HEK293T (cell line): ENCODE measurements at regions not wholly inside any gene's neighbourhood (a gene's known extent, or its start where the extent isn't known, plus 50 kb on each side); places are given as distances from the start of the nearest gene placed in this dataset.

Experiments used
- CTCF ChIA-PET: fragments of 350-600 bp; formaldehyde crosslinking; extraction: SDS; loops from one replicate; lab custom pipeline; 2021; ENCODE audit warnings: antibody characterized with exemption, inconsistent platforms; lab: Yijun Ruan, JAX
- POLR2A ChIA-PET: fragments of 350-600 bp; formaldehyde crosslinking; extraction: SDS; loops from one replicate; lab custom pipeline; 2020; ENCODE audit warnings: antibody characterized with exemption, inconsistent platforms; lab: Yijun Ruan, JAX
- DNase-seq: peaks from one replicate; pipeline ENCODE4 v3.0.0; 2012; ENCODE audit warnings: mixed read lengths; ENCODE audit errors: extremely low spot score
- ARNT ChIP-seq: fragments of 450-650 bp; IDR thresholded peaks from 2 replicates; pipeline ENCODE4 v1.6.1; 2017; ENCODE audit warnings: mild to moderate bottlenecking
- BHLHE40 ChIP-seq: fragments of 450-650 bp; IDR thresholded peaks from 2 replicates; pipeline ENCODE4 v1.6.1; 2016; ENCODE audit warnings: mild to moderate bottlenecking, moderate library complexity, borderline replicate concordance
- CTBP1 ChIP-seq: fragments of 450-650 bp; IDR thresholded peaks from 2 replicates; pipeline ENCODE4 v1.6.1; 2016; ENCODE audit warnings: borderline replicate concordance
- ELF4 ChIP-seq: fragments of 450-650 bp; IDR thresholded peaks from 2 replicates; pipeline ENCODE4 v1.6.1; 2017; ENCODE audit warnings: antibody characterized with exemption
- FOXA1 ChIP-seq: fragments of 450-650 bp; IDR thresholded peaks from 2 replicates; pipeline ENCODE4 v1.6.1; 2016; ENCODE audit warnings: mild to moderate bottlenecking
- FOXK2 ChIP-seq: fragments of 450-650 bp; IDR thresholded peaks from 2 replicates; pipeline ENCODE4 v1.6.1; 2016; ENCODE audit warnings: mild to moderate bottlenecking
- FOXM1 ChIP-seq: fragments of 450-650 bp; IDR thresholded peaks from 2 replicates; pipeline ENCODE4 v1.6.1; 2017; ENCODE audit warnings: mild to moderate bottlenecking, borderline replicate concordance
- HDGF ChIP-seq: fragments of 450-650 bp; IDR thresholded peaks from 2 replicates; pipeline ENCODE4 v1.6.1; 2017; ENCODE audit warnings: antibody characterized with exemption, borderline replicate concordance
- L3MBTL2 ChIP-seq: fragments of 450-650 bp; conservative IDR thresholded peaks from 2 replicates; pipeline ENCODE4 v1.6.1; 2016; ENCODE audit warnings: mild to moderate bottlenecking
- LEF1 ChIP-seq: fragments of 450-650 bp; IDR thresholded peaks from 2 replicates; pipeline ENCODE4 v1.6.1; 2017; ENCODE audit warnings: mild to moderate bottlenecking, borderline replicate concordance
- NFRKB ChIP-seq: fragments of 450-650 bp; IDR thresholded peaks from 2 replicates; pipeline ENCODE4 v1.6.1; 2016; ENCODE audit warnings: mild to moderate bottlenecking, moderate library complexity
- PKNOX1 ChIP-seq: fragments of 450-650 bp; IDR thresholded peaks from 2 replicates; pipeline ENCODE4 v1.6.1; 2016
- SP1 ChIP-seq: fragments of 450-650 bp; IDR thresholded peaks from 2 replicates; pipeline ENCODE4 v1.6.1; 2017
- SUZ12 ChIP-seq: fragments of 450-650 bp; IDR thresholded peaks from 2 replicates; pipeline ENCODE4 v1.6.1; 2016; ENCODE audit warnings: mild to moderate bottlenecking
- TARDBP ChIP-seq: fragments of 450-650 bp; IDR thresholded peaks from 2 replicates; pipeline ENCODE4 v1.6.1; 2016
- ZNF384 ChIP-seq: fragments of 450-650 bp; IDR thresholded peaks from 2 replicates; pipeline ENCODE4 v1.6.1; 2016

DNA sequence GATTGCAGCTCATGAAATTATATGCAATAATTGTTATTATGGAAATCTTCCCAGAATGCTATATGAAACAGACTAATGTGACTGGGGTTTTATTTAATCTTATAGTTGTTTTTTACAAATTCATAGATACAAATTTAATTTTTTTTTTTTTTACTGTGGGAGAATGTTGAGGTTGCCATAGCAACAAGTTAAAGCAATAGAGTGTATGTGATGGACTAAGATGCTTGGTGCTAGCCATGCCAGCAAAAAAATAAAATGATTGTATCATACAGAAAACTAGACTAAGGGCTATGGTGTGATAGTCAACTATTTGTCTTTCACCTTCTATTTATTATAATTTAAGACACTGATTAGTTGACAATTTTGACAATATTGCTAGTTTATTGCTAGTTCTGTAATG is 163.2 kb upstream of the BLID start:
- ChIA-PET POLR2A (no interaction called here), CTCF (interaction anchor here (0.7 kb wide), 2 partner anchors 221 to 625 kb away, joined by 3 to 6 read pairs; no protein-coding TSS in a partner anchor)
- TF ChIP-seq FOXK2 (no peak), FOXA1 (no peak), CTBP1 (no peak), PKNOX1 (no peak), FOXM1 (no peak), BHLHE40 (no peak), ZNF384 (no peak), ELF4 (no peak), NFRKB (no peak), HDGF (no peak), SUZ12 (no peak), L3MBTL2 (no peak), SP1 (no peak), ARNT (no peak)
- DNase-seq, result no peak

DNA sequence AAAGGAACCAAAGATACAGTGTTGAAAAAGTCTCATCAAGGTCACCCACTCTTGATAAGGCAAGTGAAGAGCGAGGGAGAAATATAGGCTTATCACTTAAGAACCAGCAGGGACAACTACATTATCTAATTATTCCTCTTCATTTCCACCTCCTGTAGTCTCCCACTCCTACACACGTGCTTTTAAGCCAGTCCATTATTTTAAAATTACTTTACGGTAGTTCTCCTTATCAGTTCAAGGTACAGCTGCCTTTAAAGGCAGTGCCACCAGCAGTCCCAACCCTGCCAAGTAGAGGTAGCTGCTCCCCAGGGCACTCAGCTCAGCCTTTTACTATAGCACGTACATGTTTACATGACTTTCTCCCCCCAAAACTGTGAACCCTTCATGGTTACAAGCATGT is 161.5 kb upstream of the BLID start:
- TF ChIP-seq ARNT, result no peak
- TF ChIP-seq PKNOX1, result no peak
- no peak for TF ChIP-seq CTBP1
- no peak for TF ChIP-seq BHLHE40
- TF ChIP-seq NFRKB, result no peak
- no peak for TF ChIP-seq FOXK2
- TF ChIP-seq TARDBP, result no peak
- TF ChIP-seq ZNF384, result no peak
- TF ChIP-seq SP1, result no peak
- TF ChIP-seq HDGF, result no peak
- TF ChIP-seq L3MBTL2, result no peak
- TF ChIP-seq SUZ12, result no peak
- TF ChIP-seq FOXM1, result no peak
- TF ChIP-seq FOXA1, result no peak
- TF ChIP-seq ELF4, result no peak
- no peak for TF ChIP-seq LEF1
- ChIA-PET POLR2A (no interaction called here), CTCF (no interaction called here)
- no peak for DNase-seq

DNA sequence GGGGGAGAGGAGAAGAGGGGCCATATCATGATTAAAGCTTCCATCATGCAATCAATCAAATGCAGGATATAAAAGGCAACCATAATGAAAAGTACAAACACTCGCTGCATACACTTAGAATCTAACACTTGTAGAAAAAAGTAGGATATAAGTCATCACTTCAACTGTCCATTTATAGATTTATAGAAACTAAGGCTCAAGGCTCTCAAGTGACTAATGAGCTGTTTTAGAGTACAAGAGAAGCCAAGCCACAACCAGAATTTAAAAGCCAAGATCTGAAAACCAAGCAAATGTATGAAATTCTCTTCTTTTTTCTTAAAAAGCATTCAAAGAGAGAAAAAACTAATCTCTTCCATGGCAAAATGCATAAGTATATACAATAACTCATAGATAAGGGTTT is 160.2 kb upstream of the BLID start:
- DNase-seq, result no peak
- TF ChIP-seq SP1 (no peak), ZNF384 (no peak), L3MBTL2 (no peak), FOXA1 (no peak), TARDBP (no peak), ARNT (no peak), CTBP1 (no peak)
- ChIA-PET POLR2A (no interaction called here), CTCF (no interaction called here)

- CTCF ChIA-PET, result no interaction called here
- DNase-seq, result no peak
- POLR2A ChIA-PET, result no interaction called here
- TF ChIP-seq BHLHE40 (no peak), CTBP1 (no peak), TARDBP (no peak), FOXK2 (no peak), FOXM1 (no peak), FOXA1 (no peak), LEF1 (no peak), ELF4 (no peak), NFRKB (no peak), SP1 (no peak), ZNF384 (no peak), SUZ12 (no peak), ARNT (no peak), HDGF (no peak), L3MBTL2 (no peak), PKNOX1 (no peak)
These were observed 159.5 kb upstream of the BLID start for GRCh38 chr11:122275508-122275907.

- CTCF ChIA-PET, result no interaction called here
- POLR2A ChIA-PET, result no interaction called here
- no peak for TF ChIP-seq PKNOX1
- no peak for TF ChIP-seq L3MBTL2
- TF ChIP-seq ZNF384, result no peak
- TF ChIP-seq FOXA1, result no peak
- no peak for TF ChIP-seq FOXK2
- no peak for TF ChIP-seq SP1
- TF ChIP-seq ELF4, result no peak
- no peak for TF ChIP-seq TARDBP
- no peak for TF ChIP-seq HDGF
- no peak for TF ChIP-seq SUZ12
- no peak for TF ChIP-seq NFRKB
- no peak for TF ChIP-seq LEF1
- no peak for TF ChIP-seq FOXM1
- no peak for TF ChIP-seq CTBP1
- no peak for TF ChIP-seq BHLHE40
- TF ChIP-seq ARNT, result no peak
- DNase-seq, result no peak
These were observed 157.6 kb upstream of the BLID start for GRCh38 chr11:122273476-122274191.
